ENCODE measurements at regions not wholly inside any gene's neighbourhood (a gene's known extent, or its start where the extent isn't known, plus 50 kb on each side); places are given as distances from the start of the nearest gene placed in this dataset.
A peak's percentile ranks its signal among the peaks of the same experiment; 100 is the strongest.

DNA sequence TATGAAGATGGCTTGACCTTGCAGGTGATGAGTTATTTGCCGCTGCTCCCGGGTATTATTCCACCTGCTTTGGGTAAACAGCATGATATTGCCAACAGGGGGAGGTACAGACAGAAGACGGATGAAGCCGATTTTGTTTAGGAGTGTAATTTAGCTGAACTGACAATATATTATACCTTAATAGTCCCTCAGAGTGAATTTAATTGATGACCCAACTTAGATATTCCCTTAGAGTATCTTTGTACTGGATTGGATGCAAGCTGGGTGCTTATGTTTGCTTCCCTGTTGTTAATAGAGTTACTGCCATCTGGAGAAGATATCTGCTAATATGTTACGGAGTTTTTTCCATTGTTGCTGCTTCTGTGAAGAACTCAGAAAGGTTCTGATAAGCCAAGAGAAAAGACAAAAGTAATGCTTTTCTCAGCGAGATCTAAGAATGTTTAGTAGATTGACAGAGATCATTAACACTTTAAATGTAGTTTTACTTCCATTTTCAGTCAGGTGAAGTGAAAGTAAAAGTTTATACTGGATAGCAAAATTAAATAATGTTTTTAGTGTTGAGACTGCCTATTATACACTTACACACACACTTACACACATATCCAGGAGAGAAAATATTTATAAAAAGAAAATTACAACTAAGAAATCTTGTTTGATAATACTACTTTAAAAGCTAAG lies 2220.8 kb upstream of the PCDH20 start:
- Histone ChIP-seq H3K4me2 (no peak overlapping the region), H3K9me2 (ENCODE audit: insufficient read depth) (no peaks in the 10 kb centered on the region), H3K27me3 (ENCODE audit: insufficient read depth) (no peaks in the 10 kb centered on the region), H3F3A (replicated peaks; ENCODE audit: low read depth) (no peaks in the 10 kb centered on the region), H2AFZ (peak overlapping the region; percentile 14; the same call in 1 of the 2 replicates), H3K27ac (ENCODE audit: low read depth) (no peak overlapping the region), H4K20me1 (replicated peaks; ENCODE audit: insufficient read depth) (no peaks in the 10 kb centered on the region), H3K4me3 (no peak overlapping the region), H3K79me2 (replicated peaks; ENCODE audit: insufficient read depth) (no peaks in the 10 kb centered on the region), H3K4me1 (ENCODE audit: insufficient read depth) (no peaks in the 10 kb centered on the region), H3K36me3 (ENCODE audit: insufficient read depth) (no peaks in the 10 kb centered on the region)
- Mint-ChIP-seq H3K4me3 (no peak overlapping the region), H3K9me3 (no peaks in the 10 kb centered on the region), H3K4me1 (no peaks in the 10 kb centered on the region; the same call in 2 of the 3 replicates), H3K27me3 (ENCODE audit: insufficient read depth, low read depth, poor library complexity) (no peaks in the 10 kb centered on the region), H3K36me3 (ENCODE audit: low read depth) (no peaks in the 10 kb centered on the region), H3K27ac (no peak overlapping the region)
- TF ChIP-seq NANOG (IDR thresholded peaks at IDR 0.05; ENCODE audit: borderline replicate concordance) (no peak), EZH2phosphoT487 (IDR thresholded peaks at IDR 0.05; ENCODE audit: unreplicated experiment) (no peak)
- TF ChIP-seq, protein P1, sequence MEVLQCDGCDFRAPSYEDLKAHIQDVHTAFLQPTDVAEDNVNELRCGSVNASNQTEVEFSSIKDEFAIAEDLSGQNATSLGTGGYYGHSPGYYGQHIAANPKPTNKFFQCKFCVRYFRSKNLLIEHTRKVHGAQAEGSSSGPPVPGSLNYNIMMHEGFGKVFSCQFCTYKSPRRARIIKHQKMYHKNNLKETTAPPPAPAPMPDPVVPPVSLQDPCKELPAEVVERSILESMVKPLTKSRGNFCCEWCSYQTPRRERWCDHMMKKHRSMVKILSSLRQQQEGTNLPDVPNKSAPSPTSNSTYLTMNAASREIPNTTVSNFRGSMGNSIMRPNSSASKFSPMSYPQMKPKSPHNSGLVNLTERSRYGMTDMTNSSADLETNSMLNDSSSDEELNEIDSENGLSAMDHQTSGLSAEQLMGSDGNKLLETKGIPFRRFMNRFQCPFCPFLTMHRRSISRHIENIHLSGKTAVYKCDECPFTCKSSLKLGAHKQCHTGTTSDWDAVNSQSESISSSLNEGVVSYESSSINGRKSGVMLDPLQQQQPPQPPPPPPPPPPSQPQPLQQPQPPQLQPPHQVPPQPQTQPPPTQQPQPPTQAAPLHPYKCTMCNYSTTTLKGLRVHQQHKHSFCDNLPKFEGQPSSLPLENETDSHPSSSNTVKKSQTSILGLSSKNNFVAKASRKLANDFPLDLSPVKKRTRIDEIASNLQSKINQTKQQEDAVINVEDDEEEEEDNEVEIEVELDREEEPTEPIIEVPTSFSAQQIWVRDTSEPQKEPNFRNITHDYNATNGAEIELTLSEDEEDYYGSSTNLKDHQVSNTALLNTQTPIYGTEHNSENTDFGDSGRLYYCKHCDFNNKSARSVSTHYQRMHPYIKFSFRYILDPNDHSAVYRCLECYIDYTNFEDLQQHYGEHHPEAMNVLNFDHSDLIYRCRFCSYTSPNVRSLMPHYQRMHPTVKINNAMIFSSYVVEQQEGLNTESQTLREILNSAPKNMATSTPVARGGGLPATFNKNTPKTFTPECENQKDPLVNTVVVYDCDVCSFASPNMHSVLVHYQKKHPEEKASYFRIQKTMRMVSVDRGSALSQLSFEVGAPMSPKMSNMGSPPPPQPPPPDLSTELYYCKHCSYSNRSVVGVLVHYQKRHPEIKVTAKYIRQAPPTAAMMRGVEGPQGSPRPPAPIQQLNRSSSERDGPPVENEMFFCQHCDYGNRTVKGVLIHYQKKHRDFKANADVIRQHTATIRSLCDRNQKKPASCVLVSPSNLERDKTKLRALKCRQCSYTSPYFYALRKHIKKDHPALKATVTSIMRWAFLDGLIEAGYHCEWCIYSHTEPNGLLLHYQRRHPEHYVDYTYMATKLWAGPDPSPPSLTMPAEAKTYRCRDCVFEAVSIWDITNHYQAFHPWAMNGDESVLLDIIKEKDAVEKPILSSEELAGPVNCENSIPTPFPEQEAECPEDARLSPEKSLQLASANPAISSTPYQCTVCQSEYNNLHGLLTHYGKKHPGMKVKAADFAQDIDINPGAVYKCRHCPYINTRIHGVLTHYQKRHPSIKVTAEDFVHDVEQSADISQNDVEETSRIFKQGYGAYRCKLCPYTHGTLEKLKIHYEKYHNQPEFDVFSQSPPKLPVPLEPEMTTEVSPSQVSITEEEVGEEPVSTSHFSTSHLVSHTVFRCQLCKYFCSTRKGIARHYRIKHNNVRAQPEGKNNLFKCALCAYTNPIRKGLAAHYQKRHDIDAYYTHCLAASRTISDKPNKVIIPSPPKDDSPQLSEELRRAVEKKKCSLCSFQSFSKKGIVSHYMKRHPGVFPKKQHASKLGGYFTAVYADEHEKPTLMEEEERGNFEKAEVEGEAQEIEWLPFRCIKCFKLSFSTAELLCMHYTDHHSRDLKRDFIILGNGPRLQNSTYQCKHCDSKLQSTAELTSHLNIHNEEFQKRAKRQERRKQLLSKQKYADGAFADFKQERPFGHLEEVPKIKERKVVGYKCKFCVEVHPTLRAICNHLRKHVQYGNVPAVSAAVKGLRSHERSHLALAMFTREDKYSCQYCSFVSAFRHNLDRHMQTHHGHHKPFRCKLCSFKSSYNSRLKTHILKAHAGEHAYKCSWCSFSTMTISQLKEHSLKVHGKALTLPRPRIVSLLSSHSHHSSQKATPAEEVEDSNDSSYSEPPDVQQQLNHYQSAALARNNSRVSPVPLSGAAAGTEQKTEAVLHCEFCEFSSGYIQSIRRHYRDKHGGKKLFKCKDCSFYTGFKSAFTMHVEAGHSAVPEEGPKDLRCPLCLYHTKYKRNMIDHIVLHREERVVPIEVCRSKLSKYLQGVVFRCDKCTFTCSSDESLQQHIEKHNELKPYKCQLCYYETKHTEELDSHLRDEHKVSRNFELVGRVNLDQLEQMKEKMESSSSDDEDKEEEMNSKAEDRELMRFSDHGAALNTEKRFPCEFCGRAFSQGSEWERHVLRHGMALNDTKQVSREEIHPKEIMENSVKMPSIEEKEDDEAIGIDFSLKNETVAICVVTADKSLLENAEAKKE (CRISPR knock-in tag; IDR thresholded peaks at IDR 0.05), result no peak
- TF ChIP-seq, protein P2, sequence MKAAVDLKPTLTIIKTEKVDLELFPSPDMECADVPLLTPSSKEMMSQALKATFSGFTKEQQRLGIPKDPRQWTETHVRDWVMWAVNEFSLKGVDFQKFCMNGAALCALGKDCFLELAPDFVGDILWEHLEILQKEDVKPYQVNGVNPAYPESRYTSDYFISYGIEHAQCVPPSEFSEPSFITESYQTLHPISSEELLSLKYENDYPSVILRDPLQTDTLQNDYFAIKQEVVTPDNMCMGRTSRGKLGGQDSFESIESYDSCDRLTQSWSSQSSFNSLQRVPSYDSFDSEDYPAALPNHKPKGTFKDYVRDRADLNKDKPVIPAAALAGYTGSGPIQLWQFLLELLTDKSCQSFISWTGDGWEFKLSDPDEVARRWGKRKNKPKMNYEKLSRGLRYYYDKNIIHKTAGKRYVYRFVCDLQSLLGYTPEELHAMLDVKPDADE (IDR thresholded peaks at IDR 0.05), result no peak
- TF ChIP-seq, protein P3, sequence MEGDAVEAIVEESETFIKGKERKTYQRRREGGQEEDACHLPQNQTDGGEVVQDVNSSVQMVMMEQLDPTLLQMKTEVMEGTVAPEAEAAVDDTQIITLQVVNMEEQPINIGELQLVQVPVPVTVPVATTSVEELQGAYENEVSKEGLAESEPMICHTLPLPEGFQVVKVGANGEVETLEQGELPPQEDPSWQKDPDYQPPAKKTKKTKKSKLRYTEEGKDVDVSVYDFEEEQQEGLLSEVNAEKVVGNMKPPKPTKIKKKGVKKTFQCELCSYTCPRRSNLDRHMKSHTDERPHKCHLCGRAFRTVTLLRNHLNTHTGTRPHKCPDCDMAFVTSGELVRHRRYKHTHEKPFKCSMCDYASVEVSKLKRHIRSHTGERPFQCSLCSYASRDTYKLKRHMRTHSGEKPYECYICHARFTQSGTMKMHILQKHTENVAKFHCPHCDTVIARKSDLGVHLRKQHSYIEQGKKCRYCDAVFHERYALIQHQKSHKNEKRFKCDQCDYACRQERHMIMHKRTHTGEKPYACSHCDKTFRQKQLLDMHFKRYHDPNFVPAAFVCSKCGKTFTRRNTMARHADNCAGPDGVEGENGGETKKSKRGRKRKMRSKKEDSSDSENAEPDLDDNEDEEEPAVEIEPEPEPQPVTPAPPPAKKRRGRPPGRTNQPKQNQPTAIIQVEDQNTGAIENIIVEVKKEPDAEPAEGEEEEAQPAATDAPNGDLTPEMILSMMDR (conservative IDR thresholded peaks at IDR 0.05; ENCODE audit: low read depth in 2 of 2), result peak; percentile 59 to 61
- peak; percentile 43 for DNase-seq (ENCODE audit: low spot score)
- ATAC-seq, result peak; percentile 41; the same call in 2 of the 3 replicates

Data from GM23338 (cell line).